ENCODE measurements at regions not wholly inside any gene's neighbourhood (a gene's known extent, or its start where the extent isn't known, plus 50 kb on each side); places are given as distances from the start of the nearest gene placed in this dataset.

GRCh38 chr6:166252601-166253000, 55.6 kb downstream of the PRR18 start:
- TF ChIP-seq, protein P1, sequence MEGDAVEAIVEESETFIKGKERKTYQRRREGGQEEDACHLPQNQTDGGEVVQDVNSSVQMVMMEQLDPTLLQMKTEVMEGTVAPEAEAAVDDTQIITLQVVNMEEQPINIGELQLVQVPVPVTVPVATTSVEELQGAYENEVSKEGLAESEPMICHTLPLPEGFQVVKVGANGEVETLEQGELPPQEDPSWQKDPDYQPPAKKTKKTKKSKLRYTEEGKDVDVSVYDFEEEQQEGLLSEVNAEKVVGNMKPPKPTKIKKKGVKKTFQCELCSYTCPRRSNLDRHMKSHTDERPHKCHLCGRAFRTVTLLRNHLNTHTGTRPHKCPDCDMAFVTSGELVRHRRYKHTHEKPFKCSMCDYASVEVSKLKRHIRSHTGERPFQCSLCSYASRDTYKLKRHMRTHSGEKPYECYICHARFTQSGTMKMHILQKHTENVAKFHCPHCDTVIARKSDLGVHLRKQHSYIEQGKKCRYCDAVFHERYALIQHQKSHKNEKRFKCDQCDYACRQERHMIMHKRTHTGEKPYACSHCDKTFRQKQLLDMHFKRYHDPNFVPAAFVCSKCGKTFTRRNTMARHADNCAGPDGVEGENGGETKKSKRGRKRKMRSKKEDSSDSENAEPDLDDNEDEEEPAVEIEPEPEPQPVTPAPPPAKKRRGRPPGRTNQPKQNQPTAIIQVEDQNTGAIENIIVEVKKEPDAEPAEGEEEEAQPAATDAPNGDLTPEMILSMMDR (IDR thresholded peaks at IDR 0.05; ENCODE audit: poor library complexity), result no peak
- TF ChIP-seq EZH2phosphoT487 (IDR thresholded peaks at IDR 0.05; ENCODE audit: low read depth, severe bottlenecking, unreplicated experiment), result no peak
- no peak for TF ChIP-seq EZH2 (IDR thresholded peaks at IDR 0.05; ENCODE audit: borderline replicate concordance)
